ENCODE measurements at regions not wholly inside any gene's neighbourhood (a gene's known extent, or its start where the extent isn't known, plus 50 kb on each side); places are given as distances from the start of the nearest gene placed in this dataset.
"Not testable (repeated sequence)": the region's sequence is repeated elsewhere in the genome, so short reads cannot be mapped to it uniquely, and the experiment has no call there.

DNA sequence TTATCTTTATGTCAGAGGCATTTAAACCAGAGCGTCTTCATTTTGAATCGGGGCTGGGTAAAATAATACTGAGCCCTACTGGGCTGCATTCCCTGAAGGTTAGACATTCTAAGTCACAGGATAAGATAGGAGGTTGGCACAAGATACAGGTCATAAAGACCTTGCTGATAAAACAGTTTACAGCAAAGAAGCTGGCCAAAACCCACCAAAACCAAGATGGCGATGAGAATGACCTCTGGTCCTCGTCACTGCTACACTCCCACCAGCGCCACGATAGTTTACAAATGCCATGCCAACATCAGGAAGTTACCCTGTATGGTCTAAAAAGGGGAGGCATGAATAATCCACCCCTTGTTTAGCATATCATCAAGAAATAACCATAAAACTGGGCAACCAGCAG is 110.5 kb upstream of the ZFP64 start:
- not testable (repeated sequence) for DNase-seq

- DNase-seq, result no peak
Observed at GRCh38 chr20:52295556-52295955, 104.0 kb upstream of the ZFP64 start.

DNA sequence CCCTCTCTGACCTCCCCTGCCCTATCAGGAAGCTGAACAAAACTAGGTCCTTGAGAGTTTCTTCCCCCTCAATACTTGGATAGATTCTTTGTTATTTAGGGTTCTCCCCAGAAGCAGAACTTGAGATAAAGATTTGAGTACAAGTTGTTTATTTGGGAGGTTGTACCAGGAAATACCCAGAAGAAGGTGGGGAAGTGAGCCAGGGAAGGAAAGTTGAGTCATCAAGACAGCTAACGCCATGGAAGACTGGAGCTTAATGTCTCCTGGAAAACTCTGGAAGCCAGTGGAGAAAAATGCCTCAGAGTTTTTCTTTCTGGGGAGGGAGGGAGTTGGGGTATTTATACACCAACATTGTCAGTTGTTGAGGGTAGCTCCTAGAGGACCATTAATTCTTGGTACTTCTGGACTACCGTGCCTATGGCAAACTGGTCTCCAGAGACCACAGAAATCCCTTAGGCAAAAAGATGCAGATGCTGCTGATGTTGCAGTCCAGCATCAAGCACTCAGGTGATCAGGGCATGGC is 102.6 kb upstream of the ZFP64 start:
- no peak for DNase-seq

DNA sequence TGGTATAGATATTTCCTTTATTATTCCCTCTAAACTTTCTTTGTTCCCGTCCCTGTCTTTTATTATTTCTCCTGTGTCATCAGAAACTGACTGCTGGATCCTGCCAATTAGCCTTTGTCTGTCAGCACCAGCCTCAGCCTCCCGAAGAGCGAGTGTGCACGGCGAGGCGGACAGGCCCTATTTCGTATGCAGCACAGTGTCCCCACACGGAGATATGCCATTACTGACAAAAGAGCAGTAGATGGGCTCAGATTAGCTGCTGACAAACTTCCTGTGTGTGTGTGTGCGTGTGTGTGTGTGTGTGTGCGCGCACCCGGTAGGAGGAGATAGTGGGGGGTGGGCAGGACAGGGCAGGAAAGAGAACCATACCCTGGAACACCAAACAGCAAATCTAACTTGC is 99.5 kb upstream of the ZFP64 start:
- DNase-seq, result no peak

DNA sequence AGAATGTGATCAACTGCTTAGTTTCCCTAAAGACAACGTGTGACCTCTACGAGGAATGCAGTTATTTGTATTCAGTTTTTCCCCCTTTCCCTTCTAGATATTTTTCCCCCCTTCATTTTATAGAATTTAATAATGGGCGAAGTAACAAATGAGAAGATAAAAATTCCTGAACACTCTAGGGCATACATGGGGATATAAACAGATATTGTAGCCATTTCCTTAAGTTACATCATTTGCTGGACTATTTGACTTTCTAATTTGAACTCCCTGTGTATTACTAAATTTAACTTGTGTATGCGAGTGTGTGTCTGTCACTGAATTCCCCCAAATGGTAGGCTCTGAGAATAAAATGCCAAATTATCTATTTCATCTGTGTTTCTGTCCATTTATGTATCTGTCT is 99.0 kb upstream of the ZFP64 start:
- DNase-seq, result no peak

- DNase-seq, result no peak
Observed at GRCh38 chr20:52289956-52290565, 98.5 kb upstream of the ZFP64 start.

- no peak for DNase-seq
Observed at GRCh38 chr20:52280407-52280806, 88.8 kb upstream of the ZFP64 start.

DNA sequence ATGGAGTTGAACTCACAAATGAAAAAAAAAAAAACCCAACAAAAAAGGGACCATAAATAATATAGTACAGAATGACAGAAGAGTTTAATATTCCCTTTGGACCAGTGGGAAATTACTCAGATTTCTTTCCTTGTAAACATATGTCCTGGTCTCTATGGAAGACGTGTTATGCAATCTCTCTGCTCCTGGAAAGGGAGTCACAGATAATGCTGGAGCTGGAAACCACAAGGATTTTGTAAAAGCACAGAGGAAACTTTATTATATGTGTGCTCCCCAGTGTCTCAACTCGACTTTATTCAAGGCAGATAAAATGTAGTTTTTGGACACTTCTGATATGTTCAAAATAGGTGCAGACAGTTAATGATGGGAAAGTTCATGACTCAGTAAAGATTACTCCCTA is 88.1 kb upstream of the ZFP64 start:
- no peak for DNase-seq

- DNase-seq, result no peak
Observed at GRCh38 chr20:52275181-52275691, 83.7 kb upstream of the ZFP64 start.

- DNase-seq, result no peak
Observed at GRCh38 chr20:52270696-52271095, 79.1 kb upstream of the ZFP64 start.

GRCh38 chr20:52270001-52270606 is 78.5 kb upstream of the ZFP64 start:
- DNase-seq, result no peak

DNA sequence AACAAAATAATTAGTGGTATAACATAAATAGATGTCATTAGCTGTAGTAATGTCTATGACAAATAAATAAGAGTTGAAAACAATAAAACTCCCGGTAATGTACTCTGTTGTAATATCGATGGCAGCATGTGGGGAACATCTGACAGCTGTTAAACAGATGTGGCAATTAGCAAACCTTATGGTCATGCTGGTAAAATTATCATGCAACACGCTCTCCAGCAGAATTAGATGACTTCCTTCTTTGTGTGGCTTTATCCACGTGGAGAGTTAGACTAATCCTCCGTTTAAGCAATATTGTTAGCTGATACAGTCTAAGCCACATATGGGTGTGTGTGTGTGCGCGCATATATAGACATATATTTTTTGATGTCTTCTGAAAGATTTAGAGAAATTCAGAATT is 77.7 kb upstream of the ZFP64 start:
- DNase-seq, result no peak

DNA sequence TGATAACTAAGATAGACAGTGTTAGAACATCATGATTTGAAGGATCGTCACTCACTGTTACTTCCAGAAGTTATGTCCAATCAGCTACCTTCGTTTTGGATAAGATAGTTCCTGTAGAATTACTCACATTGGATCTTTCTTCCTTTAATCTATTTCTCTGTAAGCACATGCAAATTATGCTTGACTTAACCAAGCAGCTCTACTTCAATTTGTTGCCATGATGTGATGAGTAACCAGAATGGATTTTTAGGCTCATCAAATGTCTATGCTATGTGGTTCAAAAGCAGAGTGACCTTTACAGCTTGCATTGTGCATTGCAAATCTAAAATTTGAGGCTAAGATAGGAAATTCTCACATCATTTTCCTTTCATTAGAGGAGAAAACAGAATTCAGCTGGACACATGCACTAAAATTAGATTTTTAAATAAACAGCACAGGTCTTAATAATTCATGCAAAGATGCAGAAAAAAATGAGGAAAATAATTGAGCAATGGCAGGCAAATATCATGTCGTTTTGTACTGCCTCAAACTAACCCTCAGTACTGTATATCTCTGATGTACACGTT is 76.7 kb upstream of the ZFP64 start:
- no peak for DNase-seq

- DNase-seq, result no peak
Observed at GRCh38 chr20:52267418-52267817, 75.8 kb upstream of the ZFP64 start.

- no peak for DNase-seq
Observed at GRCh38 chr20:52263757-52264156, 72.2 kb upstream of the ZFP64 start.

GRCh38 chr20:52261792-52262191 is 70.2 kb upstream of the ZFP64 start:
- no peak for DNase-seq

GRCh38 chr20:52259295-52259694 is 67.7 kb upstream of the ZFP64 start:
- DNase-seq, result no peak

GRCh38 chr20:52256454-52256853 is 64.9 kb upstream of the ZFP64 start:
- DNase-seq, result no peak

- DNase-seq, result no peak
Observed at GRCh38 chr20:52252664-52253063, 61.1 kb upstream of the ZFP64 start.

DNA sequence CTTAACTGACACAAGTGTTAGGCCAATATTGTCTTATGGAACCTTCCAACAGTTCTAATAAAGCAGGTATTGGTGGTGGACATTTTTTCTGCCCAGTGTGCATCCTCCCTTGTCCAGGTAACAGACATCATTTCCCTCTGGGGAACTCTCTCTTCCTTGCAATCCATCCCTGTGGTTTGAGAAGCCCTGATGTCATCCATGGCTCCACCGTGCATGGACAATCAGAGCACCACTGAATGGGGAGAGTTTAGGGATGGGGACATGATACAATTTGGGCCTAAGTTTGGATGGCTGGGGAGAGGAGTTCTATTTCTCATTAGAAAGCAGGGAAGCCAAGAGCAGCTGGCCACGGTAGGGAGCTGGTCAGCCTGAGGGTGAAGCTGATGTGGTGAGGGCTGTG is 60.2 kb upstream of the ZFP64 start:
- no peak for DNase-seq

DNA sequence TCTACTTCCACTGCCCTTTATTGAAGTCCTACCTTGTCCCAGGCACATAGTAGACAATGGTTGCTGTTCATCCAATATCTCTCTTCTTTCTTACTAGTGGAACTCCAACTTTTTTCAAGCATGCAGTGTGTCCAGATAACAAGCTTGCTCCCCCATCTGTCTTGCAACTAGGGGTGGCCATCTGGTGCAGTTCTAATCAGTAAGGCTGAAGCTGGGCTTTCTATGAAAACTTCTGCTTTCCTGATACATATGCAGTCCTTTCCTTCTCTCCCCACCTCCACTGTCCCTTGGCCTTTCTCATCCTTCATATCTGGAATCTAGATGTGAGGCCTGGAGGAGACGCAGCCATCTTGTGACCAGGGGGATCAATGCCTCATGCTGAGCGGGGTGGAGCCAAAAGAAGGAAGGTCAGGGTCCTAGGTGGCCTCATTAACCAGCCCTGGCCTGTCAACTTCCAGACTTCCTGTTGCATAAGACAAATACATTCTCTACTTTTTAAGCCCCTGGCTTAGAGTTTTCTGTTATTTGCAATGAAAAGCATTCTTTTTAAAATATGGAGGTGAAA is 59.6 kb upstream of the ZFP64 start:
- no peak for DNase-seq

DNA sequence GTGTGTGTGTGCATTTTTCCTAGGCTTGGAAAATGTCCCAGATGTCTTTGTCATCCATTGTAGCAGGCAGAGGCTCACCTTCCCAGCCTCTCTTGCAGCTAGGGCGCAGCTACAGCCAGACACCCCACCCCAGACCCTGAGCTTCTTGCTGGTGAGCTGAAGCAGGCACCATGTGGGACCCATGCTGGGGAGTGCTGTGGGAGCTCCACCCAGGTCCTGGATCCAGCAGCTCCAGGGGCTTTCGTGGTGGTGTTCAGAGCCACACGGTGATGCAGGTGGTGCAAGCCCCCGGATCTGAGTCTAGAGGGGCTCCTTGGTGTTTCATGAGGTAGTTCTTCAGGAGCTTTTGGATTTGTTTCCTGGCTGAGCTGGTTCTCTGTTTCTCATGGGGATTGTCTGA is 56.0 kb upstream of the ZFP64 start:
- no peak for DNase-seq

GRCh38 chr20:52246366-52246765 is 54.8 kb upstream of the ZFP64 start:
- DNase-seq, result no peak

DNA sequence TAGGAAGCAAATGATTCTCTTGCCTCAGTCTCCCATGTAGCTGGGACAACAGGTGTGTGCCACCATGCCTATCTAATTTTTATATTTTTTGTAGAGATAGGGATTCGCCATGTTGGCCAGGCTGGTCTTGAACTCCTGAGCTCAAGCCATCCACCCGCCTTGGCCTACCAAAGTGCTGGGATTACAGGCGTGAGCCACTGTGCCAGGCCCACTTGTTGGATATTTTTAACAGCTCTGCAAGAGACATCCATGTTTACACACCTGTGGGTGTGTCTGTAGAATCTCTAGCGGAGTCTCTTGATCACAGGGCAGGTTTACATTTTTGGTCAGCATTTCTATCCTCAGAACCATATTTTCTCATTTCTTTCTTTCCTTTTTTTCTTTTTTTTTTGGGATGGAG is 53.1 kb upstream of the ZFP64 start:
- no peak for DNase-seq
